A673 (cell line): ENCODE measurements at regions not wholly inside any gene's neighbourhood (a gene's known extent, or its start where the extent isn't known, plus 50 kb on each side); places are given as distances from the start of the nearest gene placed in this dataset.

ENCODE experiments used
- CTCF ChIP-seq: fragments of 300-800, 200-600 bp; sonication (generic); conservative IDR thresholded peaks from 2 replicates; pipeline ENCODE4 v1.5.1; 2017; ENCODE audit warnings: low read depth, mild to moderate bottlenecking, antibody characterized with exemption, low read length, moderate library complexity, mixed read lengths
- EZH2 ChIP-seq: fragments of 200-600 bp; sonication (generic); IDR thresholded peaks from 2 replicates; pipeline ENCODE4 v1.6.1; 2017; ENCODE audit warnings: borderline replicate concordance, low read depth, mild to moderate bottlenecking, mixed read lengths, antibody characterized with exemption, low read length; ENCODE audit not compliant: poor library complexity, severe bottlenecking

GRCh38 chr10:55353414-55353813 is 552.4 kb upstream of the PCDH15 start:
- TF ChIP-seq CTCF = no peak
- TF ChIP-seq EZH2 = no peak
